Transverse colon (tissue), 4 donors: ENCODE measurements at regions not wholly inside any gene's neighbourhood (a gene's known extent, or its start where the extent isn't known, plus 50 kb on each side); places are given as distances from the start of the nearest gene placed in this dataset.

Source experiments
- DNase-seq: peaks from one replicate; pipeline ENCODE4 v3.0.0-alpha.2; 2019
- H3K27ac ChIP-seq, 4 donors: fragments of 200-600 bp; sonication (generic); 2 replicates each; pipeline ENCODE4 v1.5.1; 2016 to 2018; ENCODE audit warnings: inconsistent platforms in 4 of 4
- H3K27me3 ChIP-seq: fragments of 200-600 bp; sonication (generic); 2 replicates; pipeline ENCODE4 v1.5.1; 2017; ENCODE audit warnings: inconsistent platforms
- H3K36me3 ChIP-seq, 4 donors: fragments of 200-600 bp; sonication (generic); 2 replicates each; pipeline ENCODE4 v1.5.1; 2017 to 2019; ENCODE audit warnings: inconsistent platforms in 4 of 4
- H3K4me1 ChIP-seq, 4 donors: fragments of 200-600 bp; sonication (generic); 2 replicates each; pipeline ENCODE4 v1.5.1; 2017 to 2020; ENCODE audit warnings: inconsistent platforms in 4 of 4
- H3K4me3 ChIP-seq, 4 donors: fragments of 200-600 bp; sonication (generic); 1 replicate in 1 of 4; 2 replicates in 3 of 4; pipeline versions ENCODE4 v1.5.1 to v1.6.1; 2017 to 2019; ENCODE audit warnings: inconsistent platforms in 4 of 4
- H3K9me3 ChIP-seq, 2 donors: fragments of 200-600 bp; sonication (generic); 2 replicates each; pipeline ENCODE4 v1.5.1; 2017 to 2019; ENCODE audit warnings: inconsistent platforms in 2 of 2
- EP300 ChIP-seq: sonication (generic); formaldehyde crosslinking; IDR thresholded peaks from one replicate; pipeline ENCODE4 v1.6.1; 2017; ENCODE audit warnings: antibody characterized with exemption, low read depth
- POLR2A ChIP-seq: fragments of 450-650 bp; IDR thresholded peaks from one replicate; pipeline ENCODE4 v1.6.1; 2016; ENCODE audit warnings: antibody characterized with exemption, mild to moderate bottlenecking, moderate library complexity
- POLR2AphosphoS5 ChIP-seq, 3 donors: sonication (generic); formaldehyde crosslinking; IDR thresholded peaks; one replicate each; pipeline ENCODE4 v1.6.1; 2016; ENCODE audit warnings: antibody characterized with exemption in 3 of 3
- WGBS, 2 donors: methylation state at CpG; one replicate each; pipeline ENCODE4 v1.1.5; 2018; ENCODE audit warnings: low coverage in 1 of 2; 5-methylcytosine and 5-hydroxymethylcytosine counted together
- in situ Hi-C, 4 donors: fragments of 200-750 bp; cut with MboI; loops; one replicate each; pipeline versions ENCODE4 v1.15.0 to v1.15.1; 2017; ENCODE audit warnings: low sequenced_read_pairs in 3 of 4, low pct_ligation_motif_present in 1 of 4, low pct_unique_long_range_greater_than_20kb in 1 of 4
- intact Hi-C: fragments of 100-400 bp; cut with DNase I; formaldehyde crosslinking; loops from one replicate; pipeline ENCODE4 v1.15.1; 2023; ENCODE audit warnings: low total_unique reads
- TF ChIP-seq, protein P1 (sequence below), 5 experiments: fragments of 200-600 bp in 3 of 5; fragments of 450-650 bp in 2 of 5; sonication (generic) in 3 of 5; IDR thresholded peaks; 1 replicate in 2 of 5; 2 replicates in 3 of 5; pipeline ENCODE4 v1.5.1; 2016 to 2017; ENCODE audit warnings: antibody characterized with exemption in 5 of 5, inconsistent platforms in 3 of 5, mild to moderate bottlenecking in 2 of 5, moderate library complexity in 1 of 5

DNA sequence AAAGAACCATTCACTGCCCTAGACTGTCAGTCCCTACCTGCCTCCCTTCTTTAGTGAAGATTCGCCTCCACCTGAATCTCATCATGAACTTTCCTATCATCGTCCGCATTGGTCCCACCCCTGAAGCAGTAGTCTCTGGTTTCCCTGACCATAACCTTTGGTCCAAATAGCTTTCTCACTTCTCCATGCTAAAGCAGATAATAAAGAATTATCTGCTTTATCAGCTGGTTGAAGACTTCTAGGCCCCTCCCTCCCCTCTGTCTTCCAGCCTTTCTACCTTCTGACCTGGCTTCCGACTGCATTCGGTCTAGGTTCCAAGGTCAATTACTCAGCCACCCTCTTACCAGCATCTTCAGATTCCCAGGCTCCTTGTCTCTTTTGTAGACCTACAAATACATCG, 650.9 kb downstream of the HS3ST4 start:
- in situ Hi-C loops (no loop called here), intact Hi-C loops (no loop called here)
- H3K27me3 ChIP-seq: no peaks in the 10 kb centered on the region
- no peak overlapping the region for H3K27ac ChIP-seq
- DNase-seq: no peak
- 86 to 89% methylated on average over 6 of the region's 6 CpGs for whole genome bisulfite sequencing, 2 donors
- H3K9me3 ChIP-seq: no peaks in the 10 kb centered on the region
- TF ChIP-seq EP300 (no peak), POLR2A (no peak), POLR2AphosphoS5 (IDR thresholded peaks at IDR 0.05) (no peak)
- TF ChIP-seq, protein P1, sequence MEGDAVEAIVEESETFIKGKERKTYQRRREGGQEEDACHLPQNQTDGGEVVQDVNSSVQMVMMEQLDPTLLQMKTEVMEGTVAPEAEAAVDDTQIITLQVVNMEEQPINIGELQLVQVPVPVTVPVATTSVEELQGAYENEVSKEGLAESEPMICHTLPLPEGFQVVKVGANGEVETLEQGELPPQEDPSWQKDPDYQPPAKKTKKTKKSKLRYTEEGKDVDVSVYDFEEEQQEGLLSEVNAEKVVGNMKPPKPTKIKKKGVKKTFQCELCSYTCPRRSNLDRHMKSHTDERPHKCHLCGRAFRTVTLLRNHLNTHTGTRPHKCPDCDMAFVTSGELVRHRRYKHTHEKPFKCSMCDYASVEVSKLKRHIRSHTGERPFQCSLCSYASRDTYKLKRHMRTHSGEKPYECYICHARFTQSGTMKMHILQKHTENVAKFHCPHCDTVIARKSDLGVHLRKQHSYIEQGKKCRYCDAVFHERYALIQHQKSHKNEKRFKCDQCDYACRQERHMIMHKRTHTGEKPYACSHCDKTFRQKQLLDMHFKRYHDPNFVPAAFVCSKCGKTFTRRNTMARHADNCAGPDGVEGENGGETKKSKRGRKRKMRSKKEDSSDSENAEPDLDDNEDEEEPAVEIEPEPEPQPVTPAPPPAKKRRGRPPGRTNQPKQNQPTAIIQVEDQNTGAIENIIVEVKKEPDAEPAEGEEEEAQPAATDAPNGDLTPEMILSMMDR (IDR thresholded peaks at IDR 0.05): no peak
- no peaks in the 10 kb centered on the region for H3K36me3 ChIP-seq
- H3K4me1 ChIP-seq: no peaks in the 10 kb centered on the region
- H3K4me3 ChIP-seq: no peak overlapping the region

DNA sequence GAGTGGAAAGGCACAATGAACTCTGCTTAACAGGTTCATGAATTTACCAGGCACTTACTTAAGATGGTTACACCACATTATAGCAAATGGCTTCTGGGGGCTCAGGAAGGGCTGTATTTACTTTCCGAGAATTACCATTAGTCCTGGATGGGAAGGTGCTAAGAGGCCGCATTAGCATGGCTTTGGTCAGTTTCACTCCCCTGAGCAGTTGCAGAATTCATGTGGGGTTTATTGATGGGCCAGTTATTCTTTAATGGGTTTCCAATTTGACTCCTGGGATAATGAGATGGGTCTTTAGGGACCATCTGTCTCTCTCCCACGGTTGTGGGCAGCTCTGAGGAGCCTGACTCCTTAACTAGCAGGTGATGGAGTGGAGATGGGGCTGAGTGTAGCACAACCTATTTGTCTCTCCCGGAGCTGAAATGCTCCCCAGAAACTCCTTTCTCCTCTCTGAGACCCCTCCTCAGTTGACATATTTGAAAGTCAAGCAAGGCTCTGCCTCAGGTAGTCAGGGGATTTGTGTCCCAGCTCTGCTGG, 652.5 kb downstream of the HS3ST4 start:
- TF ChIP-seq POLR2AphosphoS5 (IDR thresholded peaks at IDR 0.05) (no peak), POLR2A (no peak)
- no peak for DNase-seq
- no peaks in the 10 kb centered on the region for H3K36me3 ChIP-seq
- H3K27ac ChIP-seq: no peak overlapping the region
- H3K27me3 ChIP-seq: no peaks in the 10 kb centered on the region
- in situ Hi-C loops: no loop called here
- 57 to 59% methylated on average over 3 to 4 of the region's 4 CpGs for WGBS, 2 donors
- H3K9me3 ChIP-seq: no peaks in the 10 kb centered on the region
- intact Hi-C loops: loop anchor here (2.0 kb wide), 1 partner anchor 22 kb away; no protein-coding TSS in a partner anchor
- no peaks in the 10 kb centered on the region for H3K4me1 ChIP-seq
- no peak overlapping the region for H3K4me3 ChIP-seq

DNA sequence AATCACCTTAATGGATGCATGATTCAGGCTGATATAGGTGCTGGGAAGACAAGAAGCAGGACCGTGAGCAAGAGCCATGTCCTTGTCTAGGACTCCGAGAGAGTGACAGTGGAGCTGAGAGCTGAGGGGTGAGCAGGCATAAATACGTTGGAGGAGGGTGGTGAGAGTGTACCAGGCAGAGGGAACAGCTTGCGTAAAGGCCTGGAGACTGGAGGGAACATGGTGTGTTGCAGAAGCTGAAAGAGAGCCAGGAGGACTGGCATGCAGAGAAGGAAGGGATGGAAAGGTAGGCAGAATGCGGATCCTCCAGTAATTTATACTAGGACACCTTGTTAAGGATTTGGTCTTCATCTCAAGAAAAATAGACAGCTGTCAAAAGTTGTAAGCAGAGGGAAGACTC, 653.2 kb downstream of the HS3ST4 start:
- Histone ChIP-seq H3K9me3 (no peaks in the 10 kb centered on the region), H3K36me3 (no peaks in the 10 kb centered on the region), H3K27ac (no peak overlapping the region), H3K27me3 (no peaks in the 10 kb centered on the region), H3K4me1 (no peaks in the 10 kb centered on the region), H3K4me3 (no peak overlapping the region)
- intact Hi-C loops (loop anchor here (2.0 kb wide), 1 partner anchor 22 kb away; no protein-coding TSS in a partner anchor), in situ Hi-C loops (no loop called here)
- TF ChIP-seq POLR2A: no peak
- TF ChIP-seq EP300: no peak
- no peak for TF ChIP-seq POLR2AphosphoS5 (IDR thresholded peaks at IDR 0.05)
- TF ChIP-seq, protein P1 (IDR thresholded peaks at IDR 0.05): no peak
- no peak for DNase-seq
- WGBS, 2 donors: 64 to 83% methylated on average over 4 to 5 of the region's 5 CpGs

DNA sequence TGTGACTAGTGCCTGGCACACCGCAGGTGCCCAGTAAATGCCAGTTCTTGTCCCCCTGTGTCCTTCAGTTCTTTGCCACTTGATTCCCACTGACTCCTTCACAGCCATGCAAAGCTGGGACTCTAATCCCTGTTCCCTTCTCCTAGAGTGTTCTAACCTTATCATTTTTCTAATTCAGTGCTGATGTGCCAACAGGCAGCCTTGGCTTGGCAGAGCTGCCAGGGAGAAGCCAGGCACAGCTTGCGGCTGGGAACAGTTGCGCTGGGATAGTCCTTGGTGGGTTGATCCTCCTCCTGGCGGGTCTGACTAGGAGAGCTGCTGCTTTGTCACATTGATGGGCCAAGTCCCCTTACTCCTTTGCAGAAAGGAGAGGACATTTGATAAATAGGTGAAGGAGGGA, 654.2 kb downstream of the HS3ST4 start:
- Histone ChIP-seq H3K4me3 (no peak overlapping the region), H3K4me1 (no peaks in the 10 kb centered on the region), H3K36me3 (no peaks in the 10 kb centered on the region), H3K27ac (no peak overlapping the region), H3K27me3 (no peaks in the 10 kb centered on the region), H3K9me3 (no peaks in the 10 kb centered on the region)
- no peak for DNase-seq
- TF ChIP-seq EP300: no peak
- no peak for TF ChIP-seq POLR2AphosphoS5 (IDR thresholded peaks at IDR 0.05)
- TF ChIP-seq POLR2A: no peak
- TF ChIP-seq, protein P1 (IDR thresholded peaks at IDR 0.05): no peak
- intact Hi-C loops (loop anchor here (2.0 kb wide), 1 partner anchor 21 kb away; no protein-coding TSS in a partner anchor), in situ Hi-C loops (no loop called here)
- WGBS, 2 donors: 64 to 86% methylated on average over 4 of the region's 4 CpGs

DNA sequence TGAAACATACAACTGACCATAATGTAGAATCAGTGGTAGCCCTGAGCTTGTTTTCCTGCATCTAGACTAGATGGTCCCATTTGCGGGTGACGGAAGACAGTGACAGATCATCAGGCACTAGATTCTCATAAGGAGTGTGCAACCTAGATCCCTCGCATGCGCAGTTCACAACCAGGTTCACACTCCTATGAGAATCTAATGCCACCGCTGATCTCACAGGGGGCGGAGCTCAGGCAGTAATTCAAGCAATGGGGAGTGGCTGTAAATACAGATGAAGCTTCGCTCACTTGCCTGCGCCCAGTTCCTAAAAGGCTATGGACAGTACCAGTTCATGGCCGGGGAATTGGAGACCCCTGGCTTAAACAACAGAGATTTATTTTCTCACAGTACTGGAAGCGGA, 656.3 kb downstream of the HS3ST4 start:
- TF ChIP-seq POLR2AphosphoS5 (IDR thresholded peaks at IDR 0.05) (no peak), EP300 (no peak), POLR2A (no peak)
- TF ChIP-seq, protein P1 (IDR thresholded peaks at IDR 0.05): no peak
- DNase-seq: no peak
- H3K4me1 ChIP-seq: no peaks in the 10 kb centered on the region
- in situ Hi-C loops: no loop called here
- WGBS, 2 donors: 93 to 100% methylated on average over 1 to 10 of the region's 10 CpGs
- H3K4me3 ChIP-seq: no peak overlapping the region
- H3K9me3 ChIP-seq: no peaks in the 10 kb centered on the region
- H3K27me3 ChIP-seq: no peaks in the 10 kb centered on the region
- no peak overlapping the region for H3K27ac ChIP-seq
- no peaks in the 10 kb centered on the region for H3K36me3 ChIP-seq
- intact Hi-C loops: no loop called here
